ENCODE measurements at regions not wholly inside any gene's neighbourhood (a gene's known extent, or its start where the extent isn't known, plus 50 kb on each side); places are given as distances from the start of the nearest gene placed in this dataset.

DNA sequence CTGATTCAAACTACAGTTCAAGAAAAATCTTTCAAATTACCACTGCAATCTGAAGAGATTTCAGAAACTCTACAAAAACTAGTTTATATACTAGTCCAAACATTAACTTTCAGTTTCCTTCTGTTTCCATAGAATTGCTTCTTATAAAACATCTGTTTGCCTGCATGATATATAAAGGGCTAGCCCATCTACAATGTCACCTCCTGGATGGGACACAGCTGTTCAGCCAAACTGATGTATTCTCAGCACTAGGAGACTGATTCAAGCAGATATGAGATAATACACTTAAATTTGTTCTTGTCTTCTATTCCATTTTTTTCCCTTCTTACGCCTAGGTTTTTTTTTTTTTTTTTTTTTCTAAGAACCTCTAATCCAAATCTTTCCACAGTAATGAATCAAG is 1569.7 kb upstream of the IGFBP7 start:
- DNase-seq = no peak

GRCh38 chr4:58679051-58679450 is 1568.9 kb upstream of the IGFBP7 start:
- DNase-seq = no peak

DNA sequence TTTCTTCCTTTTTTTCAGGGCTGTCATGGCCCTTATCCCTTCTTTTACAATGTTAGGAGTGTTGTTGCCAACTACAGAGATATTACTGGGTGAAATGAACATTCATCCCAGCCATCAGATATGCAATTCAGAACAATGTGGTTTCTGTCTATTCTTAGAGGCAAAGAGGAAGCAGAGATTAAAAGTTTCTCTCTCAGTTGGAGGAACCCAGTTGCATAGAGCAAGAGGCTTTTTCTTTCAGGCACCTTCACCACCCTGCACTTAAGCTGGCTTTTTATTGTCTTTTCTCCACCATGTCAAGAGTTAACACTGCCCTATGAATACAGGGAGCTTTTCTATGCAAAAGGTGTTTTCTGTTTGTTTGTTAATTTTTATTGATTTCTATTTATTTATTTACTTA is 1559.6 kb upstream of the IGFBP7 start:
- DNase-seq = no peak

- no peak for DNase-seq
Measured at GRCh38 chr4:58665649-58666048, 1555.5 kb upstream of the IGFBP7 start.

- no peak for DNase-seq
Measured at GRCh38 chr4:58658701-58659100, 1548.5 kb upstream of the IGFBP7 start.

DNA sequence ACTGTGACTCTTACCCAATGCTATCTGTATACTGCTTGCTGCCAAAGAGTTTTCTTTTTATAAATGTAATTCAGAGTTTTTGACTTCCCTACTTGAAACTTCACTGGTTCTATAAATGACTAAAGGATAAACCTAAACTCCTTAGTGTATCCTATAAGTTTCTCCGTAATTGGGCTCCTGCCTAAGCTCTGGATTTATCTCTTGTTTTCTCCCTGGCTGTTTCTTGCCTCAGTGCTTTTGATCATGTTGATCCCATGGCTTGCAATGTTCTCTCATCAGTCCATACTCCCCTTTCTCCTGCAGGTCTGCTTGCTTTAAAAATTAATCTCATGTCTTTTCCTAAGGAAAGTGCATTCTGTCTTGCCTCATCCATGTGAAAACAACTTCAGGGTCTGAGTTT is 1543.1 kb upstream of the IGFBP7 start:
- no peak for DNase-seq

GRCh38 chr4:58649226-58649625 is 1539.0 kb upstream of the IGFBP7 start:
- DNase-seq = no peak

DNA sequence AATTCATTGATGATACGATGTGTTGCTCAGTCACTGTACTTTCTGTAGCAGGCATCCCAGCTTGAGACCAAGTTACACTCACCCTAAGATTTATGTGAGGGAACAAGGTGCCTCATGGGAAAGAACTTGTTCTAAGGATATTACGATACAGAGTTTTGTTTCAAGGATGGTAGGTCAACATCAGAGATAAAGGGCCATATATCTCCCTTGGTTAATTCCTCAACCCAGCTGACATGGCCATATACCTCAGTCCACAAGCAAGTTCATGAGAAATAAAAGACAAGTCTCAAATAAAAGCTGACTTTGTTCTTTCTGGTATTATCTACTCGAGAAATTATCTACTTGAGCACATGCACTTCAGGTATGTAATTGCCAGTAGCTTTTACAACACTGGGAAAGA is 1535.9 kb upstream of the IGFBP7 start:
- no peak for DNase-seq

- DNase-seq = no peak
Measured at GRCh38 chr4:58644549-58644948, 1534.4 kb upstream of the IGFBP7 start.

- DNase-seq = no peak
Measured at GRCh38 chr4:58636381-58636780, 1526.2 kb upstream of the IGFBP7 start.

DNA sequence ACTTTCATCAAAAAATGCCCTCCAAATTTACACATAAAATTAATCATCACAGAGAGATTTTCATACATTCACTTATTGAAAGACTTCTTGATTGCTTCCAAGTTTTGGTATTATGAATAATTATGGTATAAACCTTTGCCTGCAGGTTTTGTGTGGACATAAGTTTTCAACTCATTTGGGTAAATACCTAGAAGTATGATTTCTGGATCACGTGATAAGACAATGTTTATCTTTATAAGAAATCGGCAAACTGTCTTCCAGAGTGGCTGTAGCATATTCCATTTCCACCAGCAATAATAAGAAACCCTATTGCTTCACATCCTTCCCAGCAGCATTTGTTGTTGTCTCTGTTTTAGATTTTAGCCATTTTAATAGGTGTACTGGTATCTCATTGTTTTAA is 1507.0 kb upstream of the IGFBP7 start:
- no peak for DNase-seq

DNA sequence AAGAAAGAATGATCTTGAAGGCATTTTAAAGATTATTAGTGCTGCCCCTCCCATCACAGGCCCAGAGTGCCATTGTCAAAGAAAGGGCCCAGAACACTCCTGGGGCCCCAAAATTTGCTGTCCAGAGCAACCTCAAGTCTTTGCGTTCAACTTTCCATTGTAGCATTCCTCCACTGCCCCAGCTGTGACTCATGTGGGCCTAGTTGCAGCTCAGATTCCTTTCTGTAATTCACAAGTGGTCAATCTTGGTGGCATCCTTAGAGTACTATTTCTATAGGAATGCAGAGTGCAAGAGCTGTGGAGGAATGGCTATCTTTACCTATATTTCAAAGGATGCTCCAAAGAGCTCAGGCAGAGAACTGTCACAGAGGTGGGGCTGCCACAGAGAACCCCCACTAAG is 1500.8 kb upstream of the IGFBP7 start:
- no peak for DNase-seq

GRCh38 chr4:58606303-58606702 is 1496.1 kb upstream of the IGFBP7 start:
- no peak for DNase-seq

DNA sequence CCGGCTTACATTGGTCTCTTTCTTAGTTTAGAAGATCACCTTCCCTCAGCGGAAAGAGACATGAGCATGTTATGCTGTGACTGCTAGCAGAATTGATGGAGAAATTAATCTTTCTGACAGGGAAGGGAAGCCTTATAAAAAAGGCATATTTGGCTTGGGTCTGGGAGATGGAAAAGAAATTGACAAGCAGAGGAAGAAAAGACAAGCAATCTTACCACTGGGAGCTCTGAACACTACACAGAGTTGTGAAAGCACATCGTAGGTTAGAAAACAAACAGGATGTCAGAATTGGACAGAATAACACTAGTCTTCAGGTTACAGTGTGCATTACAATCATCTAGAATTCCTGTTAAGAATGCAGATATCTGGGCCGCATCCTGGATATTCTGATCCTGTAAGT is 1493.8 kb upstream of the IGFBP7 start:
- no peak for DNase-seq

GRCh38 chr4:58602731-58603359 is 1492.7 kb upstream of the IGFBP7 start:
- no peak for DNase-seq

GRCh38 chr4:58602022-58602421 is 1491.8 kb upstream of the IGFBP7 start:
- no peak for DNase-seq

GRCh38 chr4:58600290-58600689 is 1490.1 kb upstream of the IGFBP7 start:
- DNase-seq = no peak

- DNase-seq = no peak
Measured at GRCh38 chr4:58590722-58591121, 1480.5 kb upstream of the IGFBP7 start.

DNA sequence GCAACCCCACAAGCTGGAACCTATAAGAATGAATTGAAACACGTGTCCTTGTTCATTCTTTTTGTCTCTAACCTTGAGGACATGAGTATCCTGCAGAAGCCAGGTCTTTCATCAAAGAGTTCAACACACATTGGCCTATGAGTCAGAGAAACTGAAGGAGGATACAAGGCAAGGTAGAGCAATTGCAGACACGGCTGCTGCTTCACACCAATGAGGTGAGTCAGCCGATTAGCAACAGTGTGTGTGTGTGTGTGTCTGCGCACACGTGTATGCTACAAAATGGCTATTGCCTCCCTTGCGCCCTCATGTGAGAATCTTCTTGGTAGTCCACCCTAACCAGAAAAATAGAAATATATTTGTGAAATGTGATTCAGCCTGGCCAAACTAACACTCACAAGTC is 1477.7 kb upstream of the IGFBP7 start:
- DNase-seq = no peak

DNA sequence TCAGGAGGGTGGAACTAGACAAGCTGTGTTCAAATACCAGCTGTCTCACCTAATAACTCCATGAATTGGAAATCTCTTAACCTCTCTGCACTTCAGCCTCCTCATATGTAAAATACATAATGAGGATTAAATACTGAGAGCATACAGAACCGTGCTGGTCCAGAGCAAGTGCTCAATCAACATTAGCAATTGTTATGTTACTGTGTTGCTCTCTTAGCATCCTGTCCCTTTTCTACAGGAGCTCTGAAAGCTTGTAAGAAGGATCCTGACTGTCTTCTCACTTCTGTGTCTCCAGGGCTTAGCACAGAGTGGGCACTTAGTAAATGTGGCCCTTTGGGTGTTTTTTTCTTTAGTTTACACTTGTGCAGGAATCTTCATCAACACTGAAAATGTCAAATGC is 1456.1 kb upstream of the IGFBP7 start:
- DNase-seq = no peak

- DNase-seq = no peak
Measured at GRCh38 chr4:58564695-58565475, 1454.7 kb upstream of the IGFBP7 start.

GRCh38 chr4:58561170-58561569 is 1451.0 kb upstream of the IGFBP7 start:
- DNase-seq = no peak

- no peak for DNase-seq
Measured at GRCh38 chr4:58560736-58561135, 1450.6 kb upstream of the IGFBP7 start.

DNA sequence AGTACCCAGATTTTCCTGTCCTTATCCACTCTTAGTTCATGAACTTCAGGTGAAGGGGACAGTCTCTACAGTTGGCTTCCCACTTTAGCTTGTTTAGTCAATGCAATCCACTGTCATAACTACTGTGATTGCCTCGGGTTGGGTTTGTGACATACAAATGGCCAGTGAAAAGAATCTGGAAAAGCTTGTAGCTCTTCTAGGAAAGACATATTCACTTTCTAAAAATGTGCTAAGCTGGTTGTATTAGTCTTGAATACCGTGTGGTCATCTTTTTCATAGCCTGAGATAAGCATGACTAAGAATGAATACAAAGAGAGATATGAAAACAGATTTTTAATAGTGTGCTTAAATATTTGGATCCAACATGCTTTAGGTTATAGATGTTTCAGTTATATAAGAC is 1443.5 kb upstream of the IGFBP7 start:
- DNase-seq = no peak

GRCh38 chr4:58553031-58553430 is 1442.8 kb upstream of the IGFBP7 start:
- DNase-seq = no peak
